Activated CD8-positive, alpha-beta memory T cell treated with anti-CD3 and anti-CD28 coated beads for 4 hours (primary cell): ENCODE measurements at regions not wholly inside any gene's neighbourhood (a gene's known extent, or its start where the extent isn't known, plus 50 kb on each side); places are given as distances from the start of the nearest gene placed in this dataset.

ENCODE experiments used
- DNase-seq, 2 donors: peaks; one replicate each; pipeline ENCODE4 v3.0.0-alpha.2; 2020; ENCODE audit warnings: low read depth in 2 of 2

DNA sequence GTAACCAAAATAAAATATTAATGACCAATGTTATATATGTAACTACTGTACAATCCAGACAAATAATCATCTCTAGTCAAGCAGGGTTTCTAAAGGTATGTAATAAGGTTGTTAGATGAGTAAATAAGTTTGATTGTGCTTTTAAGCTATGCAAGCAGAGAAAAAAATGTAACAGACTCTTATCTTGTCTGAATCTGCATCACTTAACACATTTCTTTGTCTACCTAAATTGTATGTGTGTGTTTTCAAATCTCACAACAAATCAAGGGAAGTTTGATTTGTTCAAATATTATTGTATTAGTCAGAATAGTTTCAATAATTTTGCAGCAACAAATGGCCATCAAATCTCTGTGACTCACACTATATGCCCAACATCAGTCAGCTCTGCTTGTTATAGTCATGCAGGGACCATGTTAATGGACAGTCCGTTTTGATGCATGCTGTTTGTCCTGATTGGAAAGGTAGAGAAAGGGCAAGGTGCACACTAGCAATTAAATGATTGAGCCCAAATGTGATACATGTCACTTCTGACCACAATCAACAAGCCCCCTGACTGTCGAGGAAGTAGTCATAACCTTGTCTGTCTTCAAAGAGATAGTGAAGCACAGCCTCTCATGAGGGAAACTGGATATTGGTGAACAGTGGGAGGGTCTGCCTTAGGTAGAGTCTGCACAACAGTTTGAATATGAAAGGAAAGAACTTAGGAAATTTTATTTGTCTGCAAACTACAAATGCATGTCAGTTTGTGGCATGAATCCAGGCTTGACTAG, 349.4 kb upstream of the SATB1 start:
- DNase-seq: no peak

DNA sequence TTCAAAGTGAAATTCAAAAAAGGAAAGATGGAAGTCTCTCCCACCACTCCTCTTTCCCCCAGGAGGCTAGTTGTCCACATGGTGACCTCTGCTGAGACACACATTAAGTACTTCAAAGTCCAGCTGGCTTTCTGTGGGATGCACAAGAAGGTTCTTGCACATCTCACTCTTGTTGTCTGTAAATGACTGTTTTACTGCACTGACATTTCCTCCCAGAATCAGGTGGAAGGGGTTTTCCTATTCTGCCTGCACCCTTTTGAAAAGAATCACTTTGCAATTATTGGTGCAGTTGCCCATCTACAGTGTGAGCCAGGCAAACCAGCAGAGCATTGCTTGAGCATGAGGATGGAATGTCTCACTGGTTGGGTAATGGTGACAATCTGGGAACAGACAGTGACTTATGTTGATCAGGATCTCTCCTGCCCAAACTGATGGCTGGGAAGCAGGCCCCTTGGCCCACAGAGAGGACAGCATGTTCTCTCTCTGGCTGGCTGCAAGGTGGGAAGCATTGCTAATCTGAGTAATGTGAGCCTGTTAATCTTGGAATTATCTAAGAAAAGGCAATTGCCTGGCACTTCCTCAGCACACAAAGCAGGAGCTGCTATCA, 347.7 kb upstream of the SATB1 start:
- no peak for DNase-seq

DNA sequence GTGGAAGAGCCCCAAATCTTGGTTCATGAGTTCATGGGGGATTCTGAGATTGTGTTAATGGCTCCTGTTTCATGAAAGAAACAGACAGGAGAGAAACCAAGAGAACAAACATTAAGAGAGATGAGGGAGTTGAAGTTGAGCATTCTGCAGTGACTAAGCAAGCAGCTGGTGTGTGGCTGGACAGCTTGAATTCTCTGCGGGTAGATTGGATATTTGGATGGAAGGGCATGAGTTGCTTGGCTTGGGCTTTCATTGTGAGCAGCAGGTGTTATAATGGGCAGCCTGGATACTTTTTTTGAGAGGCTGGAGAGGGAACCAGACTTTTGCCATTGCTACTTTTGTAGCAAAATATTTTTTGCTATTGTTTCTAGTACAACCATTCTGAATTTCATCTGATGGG, 346.8 kb upstream of the SATB1 start:
- no peak for DNase-seq

DNA sequence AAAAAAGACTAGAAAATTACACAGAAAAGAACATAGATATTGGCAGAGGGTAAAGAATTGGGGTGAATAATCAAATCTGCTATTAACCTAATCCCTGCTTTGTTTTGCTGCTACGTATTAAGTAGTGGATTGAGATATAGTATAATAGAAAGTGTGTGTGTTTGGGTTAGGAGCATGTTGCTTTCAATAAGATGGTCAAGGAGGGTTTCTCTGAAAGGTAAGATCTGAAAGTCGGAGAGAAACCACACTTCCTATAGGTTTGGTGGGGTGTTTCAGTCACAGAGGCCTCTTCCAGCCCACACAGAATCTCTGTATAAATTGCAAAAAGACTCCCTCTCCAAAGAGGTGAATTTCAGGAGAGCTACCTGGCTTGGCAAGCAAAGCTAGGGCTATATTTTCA, 345.7 kb upstream of the SATB1 start:
- DNase-seq: no peak

DNA sequence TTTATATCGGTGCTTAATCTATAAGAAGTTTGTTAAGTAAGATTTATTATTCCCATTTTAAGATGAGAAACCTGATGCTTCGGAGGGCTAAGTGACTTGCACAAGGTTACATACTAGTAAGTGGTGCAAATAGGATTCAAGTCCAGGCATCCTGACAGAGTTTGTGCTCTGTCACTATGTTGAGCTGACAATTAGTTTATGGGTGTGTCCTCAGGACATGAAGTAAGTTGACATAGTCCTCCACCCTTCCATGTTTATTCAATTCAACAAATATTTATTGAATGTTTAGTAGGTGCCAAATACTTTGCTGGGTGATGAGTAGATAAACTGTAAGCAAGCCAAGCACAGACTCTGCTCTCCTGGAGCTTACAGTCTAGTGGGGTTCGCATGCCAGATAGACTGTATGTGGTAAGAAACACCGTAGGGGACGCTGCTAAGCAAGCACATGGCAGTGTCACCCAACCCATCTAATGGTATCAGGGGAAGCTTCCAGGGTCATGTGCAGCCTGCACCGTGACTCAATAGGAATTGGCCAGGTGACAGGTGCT, 342.7 kb upstream of the SATB1 start:
- no peak for DNase-seq

DNA sequence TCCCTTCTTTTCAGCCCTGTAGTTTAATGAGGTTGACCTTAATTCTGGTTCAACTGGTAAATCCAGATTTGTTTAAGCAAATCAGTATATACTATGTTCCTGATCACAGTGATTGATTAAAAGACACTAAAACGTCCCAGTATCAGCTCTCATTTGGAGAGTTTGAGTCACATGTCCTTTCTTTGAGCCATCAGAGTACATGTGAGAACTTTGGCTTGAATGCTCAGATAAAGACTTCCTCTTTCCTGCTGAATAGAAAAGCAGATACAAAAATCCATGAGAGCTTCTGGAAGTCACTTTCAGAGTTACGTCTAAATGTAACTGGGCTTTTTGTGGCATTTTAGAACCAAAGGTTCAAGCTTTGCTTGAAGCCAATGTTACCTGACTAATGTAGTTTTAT, 341.8 kb upstream of the SATB1 start:
- DNase-seq: no peak

DNA sequence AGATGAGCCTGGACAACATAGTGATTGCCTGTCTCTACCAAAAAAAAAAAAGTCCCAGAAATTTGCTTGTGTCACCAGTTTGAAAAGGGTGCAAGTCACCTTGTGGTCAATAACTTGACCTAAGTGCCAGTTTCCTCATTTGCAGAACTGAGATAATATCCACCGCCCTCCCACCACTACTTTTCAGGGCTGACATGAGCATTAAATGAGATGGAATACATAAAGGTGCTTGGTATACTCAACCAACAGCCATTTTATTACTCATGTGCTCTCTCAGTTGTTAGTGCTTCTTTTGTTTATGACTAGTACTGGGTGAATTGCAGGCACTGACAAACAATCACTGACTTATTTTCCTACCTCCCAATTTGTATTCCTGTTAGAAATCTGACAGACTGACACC, 340.5 kb upstream of the SATB1 start:
- DNase-seq: no peak

DNA sequence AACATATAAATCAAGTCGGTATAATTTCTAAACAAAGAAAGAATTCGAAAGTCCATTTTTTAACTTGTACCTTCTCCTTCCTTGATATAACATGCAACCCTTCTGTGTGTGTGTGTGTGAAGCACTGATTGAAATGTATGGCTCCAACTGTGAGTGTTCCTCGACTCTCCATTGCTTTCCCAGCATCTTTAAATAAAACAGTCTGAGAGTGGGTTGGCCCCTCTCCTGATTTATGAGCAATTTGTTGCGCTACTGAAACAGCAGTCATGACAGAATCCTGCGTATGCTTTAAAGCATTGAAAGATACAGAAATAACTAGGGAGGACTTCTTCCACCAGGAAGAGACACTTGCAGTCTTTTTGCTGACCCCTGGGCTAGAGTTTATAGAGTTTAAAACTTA, 340.0 kb upstream of the SATB1 start:
- DNase-seq: no peak

DNA sequence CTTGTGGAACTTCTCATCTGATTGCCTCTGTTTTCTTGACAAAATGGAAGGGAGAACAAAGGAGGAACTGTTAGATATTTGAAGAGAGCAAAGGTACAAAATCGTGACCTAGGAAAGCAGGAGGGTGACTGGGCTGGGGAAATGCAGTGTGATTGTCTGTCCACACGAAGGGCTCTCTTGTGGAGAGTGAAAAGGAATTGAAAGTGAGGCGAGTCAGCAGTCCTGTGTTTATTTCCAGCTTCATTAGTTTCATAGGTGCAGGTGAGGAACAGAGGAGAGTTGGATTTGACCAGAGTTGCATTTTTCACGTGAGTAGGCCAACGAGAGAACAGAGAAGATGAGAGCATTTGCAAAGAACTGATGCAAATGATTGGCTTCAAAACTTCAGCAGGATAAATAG, 336.4 kb upstream of the SATB1 start:
- DNase-seq: no peak

DNA sequence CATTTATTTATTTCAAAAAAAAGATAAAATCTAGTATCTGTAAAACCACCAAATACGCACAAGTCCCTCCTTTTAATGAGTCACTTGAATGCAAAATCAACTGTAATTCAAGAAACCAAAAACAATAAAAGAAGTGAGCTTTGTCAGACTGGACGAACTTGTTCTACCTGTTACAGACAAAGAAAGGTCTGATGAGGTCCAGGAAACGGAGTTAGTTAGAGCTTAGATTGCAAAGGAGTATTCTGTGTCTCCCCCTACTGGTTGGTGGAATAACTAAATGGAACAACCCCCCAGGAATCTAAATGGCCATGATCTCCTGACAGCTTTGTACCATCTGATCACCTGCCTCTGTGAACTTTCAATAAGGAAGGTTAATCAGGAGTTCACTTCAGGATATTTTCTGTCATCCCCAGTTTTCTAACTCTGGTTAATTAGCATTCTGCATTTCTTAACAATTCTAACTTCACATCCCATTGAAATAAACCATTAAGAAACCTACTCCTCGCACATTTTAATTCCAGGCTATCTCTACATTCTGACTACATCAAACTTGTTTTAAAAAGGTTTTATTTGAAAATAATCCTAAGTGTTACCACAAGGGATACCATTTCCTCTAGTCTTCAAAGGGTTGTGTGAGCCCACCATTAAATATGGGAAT, 333.0 kb upstream of the SATB1 start:
- DNase-seq: no peak

DNA sequence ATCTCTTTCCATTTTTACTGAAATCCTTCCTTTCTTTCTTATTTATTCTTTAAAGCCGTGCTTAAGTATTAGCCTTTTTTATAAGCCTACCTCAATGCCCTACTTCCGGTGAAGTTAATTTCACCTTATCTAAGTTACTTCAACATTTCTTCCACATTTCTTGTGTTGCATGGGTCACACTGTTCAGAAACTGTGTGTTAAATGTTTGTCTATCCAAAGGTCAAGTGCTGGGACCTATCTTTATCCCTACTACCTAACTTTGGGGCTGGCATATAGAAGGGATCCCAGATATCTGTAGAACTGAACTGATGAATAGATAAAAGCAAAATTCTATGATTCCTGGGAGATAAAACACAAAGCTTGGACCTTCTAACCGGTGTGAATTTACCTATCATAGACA, 332.3 kb upstream of the SATB1 start:
- no peak for DNase-seq

DNA sequence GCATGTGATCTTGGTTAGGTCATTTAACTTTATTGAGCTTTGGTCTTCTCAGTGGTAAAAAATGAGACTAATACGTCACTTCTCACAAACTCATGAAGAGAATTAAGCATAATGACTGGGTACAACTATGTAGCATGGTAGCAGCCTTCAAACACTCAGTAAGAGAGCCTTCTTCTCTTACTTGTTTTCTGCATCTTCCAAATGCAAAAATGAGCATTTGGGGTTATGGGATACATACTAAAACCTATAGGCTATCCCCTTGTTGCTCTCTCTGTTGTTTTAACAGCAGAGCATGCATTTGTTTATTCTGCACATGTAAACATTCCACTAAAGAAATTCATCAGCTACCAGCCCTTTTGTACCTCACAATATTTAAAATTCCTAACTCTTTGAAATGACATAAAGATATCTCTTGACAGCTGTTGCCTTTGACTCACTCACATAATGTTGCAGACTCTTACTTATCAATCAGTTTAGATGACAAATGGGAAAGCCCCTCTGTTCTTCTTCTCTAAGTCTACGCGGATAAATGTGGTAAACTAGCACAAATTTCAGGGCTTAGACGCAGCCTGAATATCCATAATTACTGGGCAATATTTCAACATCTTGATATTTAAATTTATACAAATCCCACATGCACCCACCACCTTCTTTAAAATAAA, 327.3 kb upstream of the SATB1 start:
- DNase-seq: no peak

DNA sequence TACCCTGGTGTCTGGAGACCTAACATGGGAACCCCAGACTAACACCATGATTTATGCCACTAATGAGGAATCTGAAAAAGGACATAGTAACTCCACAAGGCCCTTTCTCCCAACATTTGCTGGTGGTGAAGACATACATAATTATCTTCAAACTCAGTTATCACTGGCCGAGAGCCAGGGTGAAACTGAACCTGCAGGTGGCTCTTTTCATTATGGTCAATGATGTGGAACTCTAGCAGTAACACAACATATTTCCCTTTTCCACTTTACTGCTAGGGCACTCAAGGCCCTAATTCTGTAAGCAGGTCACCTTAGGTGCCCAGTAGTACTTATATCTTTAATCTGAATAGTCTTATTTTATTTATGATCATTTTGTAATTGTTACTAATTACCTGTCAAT, 326.4 kb upstream of the SATB1 start:
- DNase-seq: no peak

DNA sequence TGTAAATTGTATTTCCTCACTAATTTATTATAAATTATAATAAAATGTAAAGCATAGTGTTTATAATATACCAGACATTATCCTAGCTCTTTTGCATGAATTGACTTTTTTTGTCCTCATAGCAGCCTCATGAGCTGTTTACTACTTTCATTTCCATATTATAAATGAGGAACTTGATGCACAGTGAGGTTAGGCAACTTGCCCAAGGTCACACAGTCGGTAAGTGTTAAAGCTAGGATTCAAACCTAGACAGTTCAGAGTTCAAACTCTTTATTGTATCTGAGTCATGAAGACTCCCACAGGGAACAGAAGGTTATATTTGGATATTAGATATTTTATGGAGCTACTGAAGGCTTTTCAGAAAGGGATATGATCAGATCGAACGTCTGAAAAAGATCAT, 322.2 kb upstream of the SATB1 start:
- DNase-seq: no peak

DNA sequence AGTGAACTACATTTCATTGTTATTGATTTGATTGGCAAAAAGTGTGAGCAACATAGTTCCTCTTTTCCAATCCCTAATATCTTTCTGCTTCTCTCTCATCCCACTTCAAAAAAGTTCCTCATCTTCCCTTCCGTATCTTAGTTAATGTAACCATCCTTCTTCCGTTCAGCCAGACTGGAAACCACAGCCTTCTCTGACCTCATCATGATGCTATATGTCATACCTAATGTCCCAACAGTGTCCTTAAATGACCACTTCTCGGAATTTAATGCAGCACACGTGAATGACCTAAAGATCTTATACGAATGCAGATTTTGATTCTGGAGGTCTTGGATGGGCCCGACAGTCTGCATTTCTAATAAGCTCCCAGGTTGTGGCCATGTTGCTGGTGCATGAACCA, 320.3 kb upstream of the SATB1 start:
- DNase-seq: no peak

DNA sequence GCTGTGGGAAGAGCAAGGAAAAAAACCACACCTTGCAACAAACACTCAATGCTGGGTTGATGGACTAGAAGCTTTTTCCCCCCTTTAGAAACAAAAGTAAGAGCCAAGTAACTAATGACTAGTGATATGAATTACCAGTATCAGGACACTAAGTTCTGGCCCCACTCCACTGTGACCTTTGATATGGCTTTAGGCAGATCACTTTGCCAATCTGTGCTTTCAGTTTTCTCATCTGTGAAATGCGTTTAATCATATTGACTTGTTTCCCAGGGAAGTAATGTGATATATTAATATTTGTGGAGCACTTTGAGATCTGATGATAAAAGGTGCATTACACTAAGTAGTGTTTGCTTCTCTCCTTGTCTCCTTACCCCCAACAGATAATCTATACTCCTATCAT, 319.3 kb upstream of the SATB1 start:
- DNase-seq: no peak

DNA sequence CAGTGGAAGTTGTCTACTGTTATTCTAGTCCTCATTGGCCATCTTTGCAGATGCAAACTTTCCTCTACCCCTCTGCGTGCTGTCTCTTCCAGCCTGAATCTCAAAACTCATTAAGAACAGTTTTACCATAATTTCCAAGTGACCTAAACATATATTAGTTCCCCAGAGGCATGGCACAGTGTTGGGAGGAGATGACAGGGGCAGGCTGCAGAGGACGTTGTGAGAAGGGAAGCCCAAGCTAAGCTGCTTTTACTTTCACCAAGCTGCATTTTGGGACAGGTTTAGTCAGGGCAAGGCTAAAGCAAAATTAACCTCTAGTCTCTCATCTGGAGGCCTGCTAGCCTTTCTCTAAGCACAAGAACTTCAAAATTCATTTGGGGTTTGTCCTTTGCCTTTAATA, 318.6 kb upstream of the SATB1 start:
- no peak for DNase-seq

DNA sequence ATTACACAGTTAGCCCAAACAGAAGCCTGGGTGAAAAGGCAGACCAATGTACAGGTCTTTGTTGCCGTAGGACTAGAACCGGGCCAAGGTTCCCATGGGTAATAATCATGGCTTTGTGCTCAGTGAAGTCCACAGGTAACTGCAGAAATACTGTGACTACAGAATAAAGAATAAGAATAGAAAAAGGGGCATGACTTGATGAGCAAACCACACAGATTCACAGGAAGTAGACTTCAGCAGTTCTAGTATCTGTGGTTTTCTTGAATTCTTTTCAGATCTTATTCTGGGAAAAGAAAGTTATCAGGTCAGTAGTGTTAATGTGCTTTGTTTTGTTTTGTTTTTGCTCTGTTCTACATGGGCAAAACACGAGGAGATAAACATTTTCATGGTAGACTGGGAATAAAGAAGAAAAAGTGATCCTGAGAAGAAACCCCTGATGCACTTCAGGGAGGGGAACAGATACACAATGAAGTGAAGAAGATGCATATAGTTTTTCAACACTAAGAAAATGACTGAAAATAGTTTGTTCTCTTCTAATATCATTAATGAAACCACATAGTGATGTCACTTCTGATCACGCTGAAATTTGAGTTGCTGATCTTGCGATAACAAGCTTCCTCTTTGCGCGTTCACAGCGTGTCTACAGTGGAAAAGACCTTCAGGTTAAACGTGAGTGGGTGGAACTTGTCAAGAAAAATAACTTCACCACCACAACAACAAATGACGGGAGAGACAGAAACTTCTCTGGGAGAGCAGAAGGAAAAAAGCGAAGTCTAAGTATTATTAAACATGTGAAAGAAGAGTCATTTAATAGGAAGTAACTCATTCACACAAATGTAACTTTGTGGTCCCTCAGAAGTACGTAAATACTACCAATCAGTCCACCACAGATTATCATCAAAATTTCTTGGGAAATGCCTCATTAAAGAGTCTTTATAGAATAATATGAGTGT, 315.8 kb upstream of the SATB1 start:
- DNase-seq: peak; percentile 24 to 46

DNA sequence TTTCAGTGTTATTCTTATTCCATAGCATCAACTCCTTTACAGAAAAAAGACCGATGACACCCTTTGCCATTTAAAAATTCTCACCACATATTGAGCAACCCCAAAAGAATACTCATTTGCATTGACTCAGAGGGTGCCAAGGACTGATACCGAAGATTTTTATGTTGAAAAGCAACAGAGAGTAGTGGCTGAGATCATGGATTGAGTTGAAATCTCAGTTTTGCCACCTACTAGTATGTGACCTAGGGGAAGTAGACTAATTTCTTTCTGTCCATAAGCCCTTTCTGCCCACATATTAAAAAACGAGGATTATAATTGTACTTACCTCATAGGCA, 313.9 kb upstream of the SATB1 start:
- no peak for DNase-seq

DNA sequence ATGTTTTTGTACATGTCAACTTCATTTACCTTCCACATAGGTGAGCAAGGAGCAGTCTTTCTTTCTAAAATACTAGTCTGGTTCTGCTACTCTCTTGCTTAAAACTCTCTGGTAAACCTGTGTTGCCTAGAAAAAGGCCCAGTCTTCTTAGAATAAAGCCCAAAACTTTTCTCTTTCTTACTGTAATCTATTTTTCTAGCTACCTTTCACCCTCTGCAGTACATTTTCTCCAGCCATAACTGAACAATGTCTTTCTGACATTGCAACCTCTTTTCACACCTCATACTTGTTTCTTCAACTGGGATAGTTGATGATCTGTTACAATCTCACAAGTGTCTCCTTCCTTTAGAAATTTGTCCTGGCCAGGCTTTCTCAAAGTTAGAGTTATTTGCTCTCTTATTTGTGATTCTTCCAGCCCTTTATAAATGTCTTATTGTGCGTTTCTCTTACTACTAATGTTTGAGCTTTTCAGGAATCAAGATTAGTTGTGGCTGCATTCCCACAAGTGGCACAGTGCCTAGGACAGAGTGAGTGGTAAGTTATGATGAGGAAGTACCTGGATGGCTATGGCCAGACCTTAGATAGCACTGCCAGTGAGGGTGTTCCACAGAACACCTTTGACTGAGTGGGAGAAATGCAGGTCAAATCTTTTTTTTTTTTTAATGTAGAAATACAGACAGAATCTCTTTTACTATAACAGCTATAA, 313.4 kb upstream of the SATB1 start:
- no peak for DNase-seq

DNA sequence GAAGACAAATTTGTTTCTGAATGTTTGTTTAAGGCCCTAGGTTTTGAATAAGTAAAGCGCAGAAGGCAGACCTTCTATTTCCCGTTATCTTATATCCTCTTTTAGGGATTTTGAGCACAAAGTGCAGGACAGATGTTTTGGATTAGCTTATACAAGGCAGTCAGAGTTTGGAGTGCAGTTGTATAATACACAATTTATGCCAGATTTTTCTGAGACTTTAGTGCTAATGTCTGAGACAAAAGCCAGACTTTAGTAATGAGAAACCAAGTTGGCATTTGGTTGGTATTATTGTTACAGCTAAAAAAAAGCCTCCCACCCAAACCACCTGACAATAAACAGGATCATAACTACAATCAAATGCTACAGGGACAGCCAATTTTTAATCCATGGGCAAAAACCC, 309.9 kb upstream of the SATB1 start:
- no peak for DNase-seq
